K562 (cell line): ENCODE measurements at regions not wholly inside any gene's neighbourhood (a gene's known extent, or its start where the extent isn't known, plus 50 kb on each side); places are given as distances from the start of the nearest gene placed in this dataset.

Experiments used
- ATF1 ChIP-seq, 2 experiments: fragments of 450-650 bp in 1 of 2; IDR thresholded peaks; 2 replicates each; pipeline ENCODE4 v1.6.1; 2016; ENCODE audit warnings: missing compliant biosample characterization in 1 of 2, missing genetic modification characterization in 1 of 2
- C11orf30 ChIP-seq: fragments of 450-650 bp; IDR thresholded peaks from 2 replicates; pipeline ENCODE4 v1.6.1; 2016; ENCODE audit warnings: low read depth, mild to moderate bottlenecking
- E2F6 ChIP-seq, 2 experiments: IDR thresholded peaks; 2 replicates each; pipeline ENCODE4 v1.6.1; 2011; ENCODE audit warnings: borderline replicate concordance in 1 of 2, control low read depth in 1 of 2, low read depth in 1 of 2, low read length in 1 of 2, mild to moderate bottlenecking in 1 of 2, mixed read lengths in 1 of 2, moderate library complexity in 1 of 2; ENCODE audit not compliant: insufficient read depth in 1 of 2, insufficient read length in 1 of 2, poor library complexity in 1 of 2, severe bottlenecking in 1 of 2; ENCODE audit errors: extremely low read depth in 1 of 2
- ETV1 ChIP-seq: fragments of 450-650 bp; conservative IDR thresholded peaks from 2 replicates; pipeline ENCODE4 v1.6.1; 2016; ENCODE audit warnings: missing genetic modification characterization, control low read depth, low read depth, missing compliant biosample characterization
- IRF2 ChIP-seq: sonication (generic); formaldehyde crosslinking; IDR thresholded peaks from 2 replicates; pipeline ENCODE4 v1.8.1; 2022; ENCODE audit warnings: mild to moderate bottlenecking, missing genetic modification reagents
- MAFK ChIP-seq: IDR thresholded peaks from 2 replicates; pipeline ENCODE4 v1.6.1; 2011; ENCODE audit warnings: low read length, improper control_type of control experiment
- TCF3 ChIP-seq: sonication (generic); formaldehyde crosslinking; IDR thresholded peaks from 2 replicates; pipeline ENCODE4 v1.4.0; 2020; ENCODE audit warnings: mild to moderate bottlenecking, missing genetic modification reagents
- TF ChIP-seq, protein P1 (sequence below): fragments of 450-650 bp; IDR thresholded peaks from 2 replicates; pipeline ENCODE4 v1.7.1; 2018; ENCODE audit warnings: mild to moderate bottlenecking, low read depth; ENCODE audit not compliant: partially characterized antibody
- TF ChIP-seq, protein P2 (sequence below): fragments of 450-650 bp; IDR thresholded peaks from 2 replicates; pipeline ENCODE4 v1.6.1; 2016; ENCODE audit warnings: low read depth

- TF ChIP-seq, protein P1, sequence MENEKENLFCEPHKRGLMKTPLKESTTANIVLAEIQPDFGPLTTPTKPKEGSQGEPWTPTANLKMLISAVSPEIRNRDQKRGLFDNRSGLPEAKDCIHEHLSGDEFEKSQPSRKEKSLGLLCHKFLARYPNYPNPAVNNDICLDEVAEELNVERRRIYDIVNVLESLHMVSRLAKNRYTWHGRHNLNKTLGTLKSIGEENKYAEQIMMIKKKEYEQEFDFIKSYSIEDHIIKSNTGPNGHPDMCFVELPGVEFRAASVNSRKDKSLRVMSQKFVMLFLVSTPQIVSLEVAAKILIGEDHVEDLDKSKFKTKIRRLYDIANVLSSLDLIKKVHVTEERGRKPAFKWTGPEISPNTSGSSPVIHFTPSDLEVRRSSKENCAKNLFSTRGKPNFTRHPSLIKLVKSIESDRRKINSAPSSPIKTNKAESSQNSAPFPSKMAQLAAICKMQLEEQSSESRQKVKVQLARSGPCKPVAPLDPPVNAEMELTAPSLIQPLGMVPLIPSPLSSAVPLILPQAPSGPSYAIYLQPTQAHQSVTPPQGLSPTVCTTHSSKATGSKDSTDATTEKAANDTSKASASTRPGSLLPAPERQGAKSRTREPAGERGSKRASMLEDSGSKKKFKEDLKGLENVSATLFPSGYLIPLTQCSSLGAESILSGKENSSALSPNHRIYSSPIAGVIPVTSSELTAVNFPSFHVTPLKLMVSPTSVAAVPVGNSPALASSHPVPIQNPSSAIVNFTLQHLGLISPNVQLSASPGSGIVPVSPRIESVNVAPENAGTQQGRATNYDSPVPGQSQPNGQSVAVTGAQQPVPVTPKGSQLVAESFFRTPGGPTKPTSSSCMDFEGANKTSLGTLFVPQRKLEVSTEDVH, result no peak
- TF ChIP-seq C11orf30, result peak; percentile 25; the same call in 1 of the 2 replicates
- no peak for TF ChIP-seq E2F6 (IDR thresholded peaks at IDR 0.05; ENCODE audit: borderline replicate concordance in 1 of 2, extremely low read depth in 1 of 2, insufficient read depth in 1 of 2, insufficient read length in 1 of 2, low read depth in 1 of 2, low read length in 1 of 2, poor library complexity in 1 of 2, severe bottlenecking in 1 of 2)
- no peak for TF ChIP-seq IRF2
- no peak for TF ChIP-seq ETV1 (tag)
- TF ChIP-seq, protein P2, sequence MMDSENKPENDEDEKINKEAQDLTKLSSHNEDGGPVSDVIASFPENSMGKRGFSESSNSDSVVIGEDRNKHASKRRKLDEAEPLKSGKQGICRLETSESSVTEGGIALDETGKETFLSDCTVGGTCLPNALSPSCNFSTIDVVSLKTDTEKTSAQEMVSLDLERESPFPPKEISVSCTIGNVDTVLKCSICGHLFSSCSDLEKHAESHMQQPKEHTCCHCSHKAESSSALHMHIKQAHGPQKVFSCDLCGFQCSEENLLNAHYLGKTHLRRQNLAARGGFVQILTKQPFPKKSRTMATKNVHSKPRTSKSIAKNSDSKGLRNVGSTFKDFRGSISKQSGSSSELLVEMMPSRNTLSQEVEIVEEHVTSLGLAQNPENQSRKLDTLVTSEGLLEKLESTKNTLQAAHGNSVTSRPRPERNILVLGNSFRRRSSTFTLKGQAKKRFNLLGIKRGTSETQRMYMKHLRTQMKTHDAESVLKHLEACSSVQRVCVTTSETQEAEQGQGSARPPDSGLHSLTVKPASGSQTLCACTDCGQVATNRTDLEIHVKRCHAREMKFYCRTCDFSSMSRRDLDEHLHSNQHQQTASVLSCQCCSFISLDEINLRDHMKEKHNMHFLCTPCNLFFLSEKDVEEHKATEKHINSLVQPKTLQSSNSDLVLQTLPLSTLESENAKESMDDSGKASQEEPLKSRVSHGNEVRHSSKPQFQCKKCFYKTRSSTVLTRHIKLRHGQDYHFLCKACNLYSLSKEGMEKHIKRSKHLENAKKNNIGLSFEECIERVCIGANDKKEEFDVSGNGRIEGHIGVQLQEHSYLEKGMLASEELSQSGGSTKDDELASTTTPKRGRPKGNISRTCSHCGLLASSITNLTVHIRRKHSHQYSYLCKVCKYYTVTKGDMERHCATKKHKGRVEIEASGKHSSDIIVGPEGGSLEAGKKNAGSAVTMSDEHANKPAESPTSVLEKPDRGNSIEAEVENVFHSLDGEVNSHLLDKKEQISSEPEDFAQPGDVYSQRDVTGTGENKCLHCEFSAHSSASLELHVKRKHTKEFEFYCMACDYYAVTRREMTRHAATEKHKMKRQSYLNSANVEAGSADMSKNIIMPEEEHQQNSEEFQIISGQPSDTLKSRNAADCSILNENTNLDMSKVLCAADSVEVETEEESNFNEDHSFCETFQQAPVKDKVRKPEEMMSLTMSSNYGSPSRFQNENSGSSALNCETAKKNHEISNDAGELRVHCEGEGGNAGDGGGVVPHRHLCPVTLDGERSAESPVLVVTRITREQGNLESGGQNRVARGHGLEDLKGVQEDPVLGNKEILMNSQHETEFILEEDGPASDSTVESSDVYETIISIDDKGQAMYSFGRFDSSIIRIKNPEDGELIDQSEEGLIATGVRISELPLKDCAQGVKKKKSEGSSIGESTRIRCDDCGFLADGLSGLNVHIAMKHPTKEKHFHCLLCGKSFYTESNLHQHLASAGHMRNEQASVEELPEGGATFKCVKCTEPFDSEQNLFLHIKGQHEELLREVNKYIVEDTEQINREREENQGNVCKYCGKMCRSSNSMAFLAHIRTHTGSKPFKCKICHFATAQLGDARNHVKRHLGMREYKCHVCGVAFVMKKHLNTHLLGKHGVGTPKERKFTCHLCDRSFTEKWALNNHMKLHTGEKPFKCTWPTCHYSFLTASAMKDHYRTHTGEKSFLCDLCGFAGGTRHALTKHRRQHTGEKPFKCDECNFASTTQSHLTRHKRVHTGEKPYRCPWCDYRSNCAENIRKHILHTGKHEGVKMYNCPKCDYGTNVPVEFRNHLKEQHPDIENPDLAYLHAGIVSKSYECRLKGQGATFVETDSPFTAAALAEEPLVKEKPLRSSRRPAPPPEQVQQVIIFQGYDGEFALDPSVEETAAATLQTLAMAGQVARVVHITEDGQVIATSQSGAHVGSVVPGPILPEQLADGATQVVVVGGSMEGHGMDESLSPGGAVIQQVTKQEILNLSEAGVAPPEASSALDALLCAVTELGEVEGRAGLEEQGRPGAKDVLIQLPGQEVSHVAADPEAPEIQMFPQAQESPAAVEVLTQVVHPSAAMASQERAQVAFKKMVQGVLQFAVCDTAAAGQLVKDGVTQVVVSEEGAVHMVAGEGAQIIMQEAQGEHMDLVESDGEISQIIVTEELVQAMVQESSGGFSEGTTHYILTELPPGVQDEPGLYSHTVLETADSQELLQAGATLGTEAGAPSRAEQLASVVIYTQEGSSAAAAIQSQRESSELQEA, result no peak
- TF ChIP-seq TCF3 (CRISPR knock-in tag), result no peak
- TF ChIP-seq MAFK, result 0 out of 2 replicates have a peak, but pooled peaks have one; percentile 14
- no peak for TF ChIP-seq ATF1 (CRISPR knock-in tag; IDR thresholded peaks at IDR 0.05)
- no peak for TF ChIP-seq ATF1 (tag; IDR thresholded peaks at IDR 0.05)
Observed at GRCh38 chr3:33982269-33982798, 183.9 kb downstream of the PDCD6IP start (continued).
